ENCODE measurements at regions not wholly inside any gene's neighbourhood (a gene's known extent, or its start where the extent isn't known, plus 50 kb on each side); places are given as distances from the start of the nearest gene placed in this dataset.

- TF ChIP-seq CTCF (IDR thresholded peaks at IDR 0.05) = no peak
- no peak for ATAC-seq (ENCODE audit: low FRiP score)
- DNase-seq (ENCODE audit: low spot score) = no peak
Measured at GRCh38 chr20:55014766-55015165, 539.4 kb downstream of the DOK5 start.

GRCh38 chr20:55010761-55011160, 535.4 kb downstream of the DOK5 start:
- ATAC-seq (ENCODE audit: low FRiP score) (no peak), DNase-seq (ENCODE audit: low spot score) (no peak)
- no peak for TF ChIP-seq CTCF (IDR thresholded peaks at IDR 0.05)

GRCh38 chr20:55009066-55009465, 533.7 kb downstream of the DOK5 start:
- ATAC-seq (ENCODE audit: low FRiP score) = no peak
- TF ChIP-seq CTCF (IDR thresholded peaks at IDR 0.05) = no peak
- DNase-seq (ENCODE audit: low spot score) = no peak

- no peak for DNase-seq (ENCODE audit: low spot score)
- no peak for ATAC-seq (ENCODE audit: low FRiP score)
Measured at GRCh38 chr20:55004044-55004443, 528.7 kb downstream of the DOK5 start.

GRCh38 chr20:54995553-54995952, 520.2 kb downstream of the DOK5 start:
- ATAC-seq (ENCODE audit: low FRiP score) (no peak), DNase-seq (ENCODE audit: low spot score) (no peak)
- TF ChIP-seq CTCF (IDR thresholded peaks at IDR 0.05) = no peak

More at GRCh38 chr20:55004044-55004443, 528.7 kb downstream of the DOK5 start:
- no peak for TF ChIP-seq CTCF (IDR thresholded peaks at IDR 0.05)

GRCh38 chr20:54995011-54995410, 519.6 kb downstream of the DOK5 start:
- no peak for TF ChIP-seq CTCF (IDR thresholded peaks at IDR 0.05)
- ATAC-seq (ENCODE audit: low FRiP score) (no peak), DNase-seq (ENCODE audit: low spot score) (no peak)

- no peak for DNase-seq (ENCODE audit: low spot score)
- ATAC-seq (ENCODE audit: low FRiP score) = no peak
- TF ChIP-seq CTCF (IDR thresholded peaks at IDR 0.05) = no peak
Measured at GRCh38 chr20:54985091-54985490, 509.7 kb downstream of the DOK5 start.

Data from omental fat pad (tissue), 3 donors.